ENCODE measurements at regions not wholly inside any gene's neighbourhood (a gene's known extent, or its start where the extent isn't known, plus 50 kb on each side); places are given as distances from the start of the nearest gene placed in this dataset.

DNA sequence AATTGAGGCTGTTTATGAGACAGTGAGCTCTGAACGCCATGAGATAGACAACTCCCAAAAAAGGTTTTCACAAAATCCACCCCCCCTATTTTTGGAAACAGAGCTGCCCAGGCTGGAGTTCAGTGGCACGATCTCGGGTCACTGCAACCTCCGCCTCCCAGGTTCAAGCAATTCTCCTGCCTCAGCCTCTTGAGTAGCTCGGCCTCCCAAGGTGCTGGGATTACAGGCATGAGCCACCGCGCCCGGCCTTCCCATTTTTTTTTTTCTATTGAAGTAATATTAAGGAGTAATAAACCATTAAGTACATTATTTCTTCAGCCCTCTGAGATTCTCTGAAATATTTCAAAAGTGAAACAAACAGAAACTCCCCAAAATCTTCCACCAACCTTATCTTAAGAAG is 252.8 kb upstream of the NETO1 start:
- TF ChIP-seq, protein P1, sequence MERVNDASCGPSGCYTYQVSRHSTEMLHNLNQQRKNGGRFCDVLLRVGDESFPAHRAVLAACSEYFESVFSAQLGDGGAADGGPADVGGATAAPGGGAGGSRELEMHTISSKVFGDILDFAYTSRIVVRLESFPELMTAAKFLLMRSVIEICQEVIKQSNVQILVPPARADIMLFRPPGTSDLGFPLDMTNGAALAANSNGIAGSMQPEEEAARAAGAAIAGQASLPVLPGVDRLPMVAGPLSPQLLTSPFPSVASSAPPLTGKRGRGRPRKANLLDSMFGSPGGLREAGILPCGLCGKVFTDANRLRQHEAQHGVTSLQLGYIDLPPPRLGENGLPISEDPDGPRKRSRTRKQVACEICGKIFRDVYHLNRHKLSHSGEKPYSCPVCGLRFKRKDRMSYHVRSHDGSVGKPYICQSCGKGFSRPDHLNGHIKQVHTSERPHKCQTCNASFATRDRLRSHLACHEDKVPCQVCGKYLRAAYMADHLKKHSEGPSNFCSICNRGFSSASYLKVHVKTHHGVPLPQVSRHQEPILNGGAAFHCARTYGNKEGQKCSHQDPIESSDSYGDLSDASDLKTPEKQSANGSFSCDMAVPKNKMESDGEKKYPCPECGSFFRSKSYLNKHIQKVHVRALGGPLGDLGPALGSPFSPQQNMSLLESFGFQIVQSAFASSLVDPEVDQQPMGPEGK (CRISPR knock-in tag; IDR thresholded peaks at IDR 0.05; ENCODE audit: borderline replicate concordance) = no peak
- TF ChIP-seq ESRRG (CRISPR knock-in tag; IDR thresholded peaks at IDR 0.05) (no peak), ZFP3 (CRISPR knock-in tag; IDR thresholded peaks at IDR 0.05) (no peak), ZFP30 (CRISPR knock-in tag; IDR thresholded peaks at IDR 0.05) (no peak)
- TF ChIP-seq, protein P2, sequence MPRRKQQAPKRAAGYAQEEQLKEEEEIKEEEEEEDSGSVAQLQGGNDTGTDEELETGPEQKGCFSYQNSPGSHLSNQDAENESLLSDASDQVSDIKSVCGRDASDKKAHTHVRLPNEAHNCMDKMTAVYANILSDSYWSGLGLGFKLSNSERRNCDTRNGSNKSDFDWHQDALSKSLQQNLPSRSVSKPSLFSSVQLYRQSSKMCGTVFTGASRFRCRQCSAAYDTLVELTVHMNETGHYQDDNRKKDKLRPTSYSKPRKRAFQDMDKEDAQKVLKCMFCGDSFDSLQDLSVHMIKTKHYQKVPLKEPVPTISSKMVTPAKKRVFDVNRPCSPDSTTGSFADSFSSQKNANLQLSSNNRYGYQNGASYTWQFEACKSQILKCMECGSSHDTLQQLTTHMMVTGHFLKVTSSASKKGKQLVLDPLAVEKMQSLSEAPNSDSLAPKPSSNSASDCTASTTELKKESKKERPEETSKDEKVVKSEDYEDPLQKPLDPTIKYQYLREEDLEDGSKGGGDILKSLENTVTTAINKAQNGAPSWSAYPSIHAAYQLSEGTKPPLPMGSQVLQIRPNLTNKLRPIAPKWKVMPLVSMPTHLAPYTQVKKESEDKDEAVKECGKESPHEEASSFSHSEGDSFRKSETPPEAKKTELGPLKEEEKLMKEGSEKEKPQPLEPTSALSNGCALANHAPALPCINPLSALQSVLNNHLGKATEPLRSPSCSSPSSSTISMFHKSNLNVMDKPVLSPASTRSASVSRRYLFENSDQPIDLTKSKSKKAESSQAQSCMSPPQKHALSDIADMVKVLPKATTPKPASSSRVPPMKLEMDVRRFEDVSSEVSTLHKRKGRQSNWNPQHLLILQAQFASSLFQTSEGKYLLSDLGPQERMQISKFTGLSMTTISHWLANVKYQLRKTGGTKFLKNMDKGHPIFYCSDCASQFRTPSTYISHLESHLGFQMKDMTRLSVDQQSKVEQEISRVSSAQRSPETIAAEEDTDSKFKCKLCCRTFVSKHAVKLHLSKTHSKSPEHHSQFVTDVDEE (CRISPR knock-in tag; IDR thresholded peaks at IDR 0.05) = no peak
